GM12873 (cell line): ENCODE measurements at regions not wholly inside any gene's neighbourhood (a gene's known extent, or its start where the extent isn't known, plus 50 kb on each side); places are given as distances from the start of the nearest gene placed in this dataset.

Source experiments
- CTCF ChIP-seq: IDR thresholded peaks from 2 replicates; pipeline ENCODE4 v1.5.1; 2012; ENCODE audit warnings: low read depth, mild to moderate bottlenecking, moderate library complexity, low read length, control low read depth; ENCODE audit not compliant: insufficient read depth; ENCODE audit errors: missing control alignments

GRCh38 chr4:110978761-110979160 lies 355.9 kb upstream of the PITX2 start:
- TF ChIP-seq CTCF: no peak

- no peak for TF ChIP-seq CTCF
Measured at GRCh38 chr4:110982486-110982885, 359.6 kb upstream of the PITX2 start.

GRCh38 chr4:110988722-110989121 lies 365.8 kb upstream of the PITX2 start:
- TF ChIP-seq CTCF: no peak

GRCh38 chr4:110989125-110989524 lies 366.2 kb upstream of the PITX2 start:
- TF ChIP-seq CTCF: no peak

GRCh38 chr4:110994781-110995180 lies 371.9 kb upstream of the PITX2 start:
- no peak for TF ChIP-seq CTCF

- no peak for TF ChIP-seq CTCF
Measured at GRCh38 chr4:110998320-110998719, 375.4 kb upstream of the PITX2 start.

- no peak for TF ChIP-seq CTCF
Measured at GRCh38 chr4:111011458-111011857, 388.6 kb upstream of the PITX2 start.

GRCh38 chr4:111013846-111014245 lies 391.0 kb upstream of the PITX2 start:
- no peak for TF ChIP-seq CTCF
